ENCODE measurements at regions not wholly inside any gene's neighbourhood (a gene's known extent, or its start where the extent isn't known, plus 50 kb on each side); places are given as distances from the start of the nearest gene placed in this dataset.

DNA sequence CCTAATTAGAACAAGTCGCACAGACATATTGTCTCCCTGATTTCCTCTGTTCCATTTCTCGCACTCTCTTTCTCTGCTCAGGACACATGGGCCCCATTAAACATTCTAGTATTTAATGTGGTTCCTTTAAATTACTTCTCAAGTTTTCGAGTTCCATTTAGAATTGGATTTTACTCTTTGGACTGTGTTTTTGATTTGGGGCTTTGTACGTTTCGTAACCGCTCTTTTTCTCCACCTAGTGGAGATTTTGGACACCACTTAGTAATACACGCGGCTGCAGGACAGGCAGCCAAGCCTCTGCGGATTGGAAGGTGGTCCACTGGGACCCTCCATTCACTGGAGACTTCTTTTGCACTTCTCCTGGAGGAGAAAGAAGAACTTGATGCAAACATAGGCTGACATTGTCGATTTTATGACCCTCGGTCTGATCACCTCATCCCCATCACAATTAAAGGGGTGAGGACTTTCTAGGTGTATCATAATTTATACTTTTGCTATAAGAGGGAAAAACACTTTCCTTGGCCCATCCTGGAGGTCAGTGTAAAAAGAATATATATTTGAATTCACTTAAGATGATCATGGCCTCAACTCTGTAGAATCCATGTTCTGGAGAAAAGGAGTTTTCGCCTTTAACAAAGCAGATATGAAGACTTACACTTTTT is 85.7 kb downstream of the NOG start:
- Mint-ChIP-seq H3K27ac (no peak overlapping the region), H3K4me3 (peak overlapping the region; percentile 89), H3K36me3 (no peaks in the 10 kb centered on the region), H3K27me3 (peaks cover 19% of the 10 kb centered on the region), H3K9me3 (no peaks in the 10 kb centered on the region), H3K4me1 (peaks cover 29% of the 10 kb centered on the region)

DNA sequence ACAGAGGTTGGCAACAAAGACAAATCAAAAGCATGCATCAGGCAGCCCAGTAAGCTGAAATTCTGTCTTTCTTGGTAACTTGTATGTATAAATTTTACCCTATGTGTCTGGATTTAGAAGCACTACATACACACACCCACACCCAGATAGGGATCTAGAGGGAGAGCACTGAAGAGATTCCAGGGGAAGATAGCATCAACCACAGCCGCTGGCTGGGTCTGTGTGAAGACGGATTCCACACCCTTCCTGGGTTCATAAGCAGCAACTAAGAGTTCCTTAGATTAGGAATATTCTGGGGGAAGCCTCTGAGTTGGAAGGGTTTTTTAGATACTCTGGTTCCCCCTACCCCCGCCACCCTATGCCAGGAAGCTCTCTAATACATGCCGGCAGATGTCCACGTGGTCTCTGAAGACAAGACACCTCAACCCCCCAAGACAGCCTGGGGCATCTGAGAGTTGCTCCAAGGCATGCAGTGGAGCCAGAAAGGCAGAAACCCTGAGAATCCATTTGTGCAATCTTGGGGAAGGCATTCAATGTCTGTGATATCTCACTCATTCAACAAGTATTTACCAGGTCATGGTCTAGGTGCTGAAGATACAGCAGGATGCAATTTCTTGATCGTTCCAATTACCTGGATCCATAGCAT is 86.4 kb downstream of the NOG start:
- Mint-ChIP-seq H3K36me3 (no peaks in the 10 kb centered on the region), H3K4me1 (peaks cover 29% of the 10 kb centered on the region), H3K4me3 (no peak overlapping the region), H3K27ac (no peak overlapping the region), H3K27me3 (peaks cover 19% of the 10 kb centered on the region), H3K9me3 (no peaks in the 10 kb centered on the region)

DNA sequence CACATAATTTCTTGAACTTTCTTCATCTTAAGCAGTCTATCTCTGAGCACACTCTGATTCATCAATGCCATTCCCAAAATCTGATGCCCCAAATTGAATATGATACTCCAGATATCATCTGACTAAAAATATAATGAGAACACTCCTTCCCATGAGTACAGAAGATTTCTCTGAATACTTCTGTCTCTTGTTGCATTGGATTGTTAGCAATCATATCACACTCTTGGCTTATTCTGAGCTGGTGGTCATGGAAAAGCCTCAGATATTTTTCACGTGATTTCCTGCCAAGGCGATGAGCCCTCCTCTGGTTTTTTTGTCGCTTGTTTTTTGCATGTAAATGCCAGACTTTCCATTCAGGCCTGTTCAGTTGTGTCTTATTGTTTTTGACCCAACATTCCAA is 87.2 kb downstream of the NOG start:
- peaks cover 29% of the 10 kb centered on the region for H3K4me1 Mint-ChIP-seq
- no peak overlapping the region for H3K27ac Mint-ChIP-seq
- no peaks in the 10 kb centered on the region for H3K36me3 Mint-ChIP-seq
- H3K27me3 Mint-ChIP-seq: peaks cover 16% of the 10 kb centered on the region
- H3K4me3 Mint-ChIP-seq: no peak overlapping the region
- no peaks in the 10 kb centered on the region for H3K9me3 Mint-ChIP-seq

DNA sequence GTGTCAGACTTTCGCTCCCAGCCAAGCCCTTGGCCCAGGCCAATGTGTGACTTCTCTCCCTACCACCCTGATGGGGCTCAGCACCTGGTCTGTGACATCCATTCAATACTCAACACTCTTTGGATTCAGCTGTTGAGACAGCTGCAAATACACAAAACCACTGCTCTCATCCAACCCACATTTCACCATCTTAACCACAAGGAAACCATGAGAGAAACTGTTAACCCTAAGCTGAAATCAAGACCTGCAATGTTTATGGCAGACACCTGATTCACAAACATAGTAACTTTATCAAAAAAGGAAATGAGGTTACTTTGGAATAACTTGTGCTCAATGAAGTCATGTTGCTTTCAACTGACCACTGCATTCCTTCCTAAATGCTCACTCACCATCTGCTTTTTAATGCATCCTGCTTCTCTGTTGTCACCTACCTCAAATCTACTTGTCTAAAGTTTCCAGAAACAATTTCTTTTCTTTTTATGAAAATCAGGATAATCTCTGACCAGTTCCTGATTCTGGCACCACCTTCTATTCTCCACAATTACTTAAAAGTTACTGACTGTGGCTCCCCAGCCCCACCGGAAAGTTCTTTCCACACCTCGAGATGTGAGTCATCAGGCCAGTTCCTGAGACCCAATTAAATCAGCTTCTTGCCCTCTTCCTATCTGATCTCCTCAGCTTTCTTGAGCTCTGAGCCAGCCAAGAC is 88.2 kb downstream of the NOG start:
- Mint-ChIP-seq H3K27me3 (peaks cover 18% of the 10 kb centered on the region), H3K9me3 (no peaks in the 10 kb centered on the region), H3K4me3 (no peak overlapping the region), H3K27ac (no peak overlapping the region), H3K36me3 (no peaks in the 10 kb centered on the region), H3K4me1 (peaks cover 29% of the 10 kb centered on the region)

DNA sequence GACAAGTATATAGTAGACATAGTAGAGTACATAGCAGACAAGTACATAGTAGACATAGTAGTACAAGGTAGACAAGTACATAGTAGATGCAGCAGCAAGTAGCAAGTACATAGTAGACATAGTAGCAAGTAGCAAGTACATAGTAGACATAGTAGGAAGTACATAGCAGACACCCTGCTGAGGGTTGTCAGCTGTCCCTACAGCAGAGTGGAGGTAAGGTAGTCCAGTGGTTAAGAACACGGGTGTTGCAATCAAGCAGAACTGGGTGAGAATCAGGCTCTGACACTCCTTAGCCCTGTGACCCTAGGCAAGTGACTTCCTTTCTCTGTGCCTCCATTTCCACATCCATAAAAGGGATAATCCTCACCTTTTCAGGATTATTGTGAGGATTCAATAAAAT is 94.7 kb downstream of the NOG start:
- no peak overlapping the region for H3K4me3 Mint-ChIP-seq
- no peak overlapping the region for H3K27ac Mint-ChIP-seq
- H3K4me1 Mint-ChIP-seq: peaks cover 5% of the 10 kb centered on the region
- no peaks in the 10 kb centered on the region for H3K9me3 Mint-ChIP-seq
- H3K27me3 Mint-ChIP-seq: peaks cover 8% of the 10 kb centered on the region
- H3K36me3 Mint-ChIP-seq: no peaks in the 10 kb centered on the region

DNA sequence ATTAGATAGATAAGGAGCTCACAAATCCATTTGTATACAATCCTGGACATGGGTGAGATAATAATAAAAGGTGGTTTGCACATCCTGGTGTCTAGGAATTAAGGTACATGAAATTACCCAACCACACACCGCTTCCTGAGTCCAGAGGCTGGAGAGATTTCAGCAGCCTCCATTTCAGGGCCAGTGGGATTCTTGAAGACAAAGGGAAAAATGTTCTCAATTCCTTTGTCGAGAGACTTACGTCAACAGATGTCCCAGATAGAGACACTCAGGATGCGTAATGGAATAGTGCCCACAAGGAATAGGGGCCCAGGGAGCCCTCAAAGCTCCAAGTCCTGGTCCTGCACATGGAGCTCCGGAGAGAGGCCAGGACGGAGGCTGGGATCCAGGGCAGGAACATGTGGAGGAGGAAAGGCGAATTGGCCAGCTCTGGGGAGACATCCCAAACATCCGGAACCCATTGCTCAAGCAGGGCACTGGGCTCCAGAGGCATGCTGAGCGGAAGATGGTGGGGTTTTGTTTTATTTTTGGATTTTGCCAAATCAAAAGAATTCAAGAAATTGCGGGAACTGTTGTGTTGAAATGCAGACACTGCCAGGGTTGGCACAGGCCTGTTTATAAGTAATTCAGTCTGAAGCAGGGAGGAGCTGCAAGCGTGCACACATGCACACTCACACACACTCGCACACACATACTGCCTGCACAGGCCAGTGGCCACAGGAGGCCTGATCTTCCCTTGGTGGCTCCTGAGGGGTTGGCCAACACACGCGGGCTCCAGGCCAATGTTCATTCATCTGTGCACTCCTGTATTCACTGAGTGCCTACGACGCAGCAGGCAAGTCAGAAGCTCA is 97.2 kb downstream of the NOG start:
- H3K36me3 Mint-ChIP-seq: no peaks in the 10 kb centered on the region

DNA sequence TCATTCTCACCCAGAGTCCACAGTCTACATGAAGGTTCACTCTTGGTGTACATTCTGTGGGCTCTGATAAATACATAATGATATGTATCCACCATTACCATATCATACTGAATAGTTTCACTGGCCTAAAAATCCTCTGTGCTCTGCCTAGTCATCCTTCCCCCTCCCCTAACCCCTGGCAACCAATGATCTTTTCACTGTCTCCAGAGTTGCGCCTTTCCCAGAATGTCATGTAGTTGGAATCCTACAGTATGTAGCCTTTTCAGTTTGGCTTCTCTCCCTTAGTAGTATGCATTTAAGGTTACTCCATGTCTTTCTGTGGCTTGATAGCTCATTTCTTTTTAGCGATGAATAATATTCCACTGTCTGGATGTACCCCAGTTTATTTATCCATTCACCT is 101.3 kb downstream of the NOG start:
- H3K27ac Mint-ChIP-seq: no peak overlapping the region
- H3K4me1 Mint-ChIP-seq: no peaks in the 10 kb centered on the region
- no peaks in the 10 kb centered on the region for H3K27me3 Mint-ChIP-seq
- no peaks in the 10 kb centered on the region for H3K9me3 Mint-ChIP-seq
- H3K4me3 Mint-ChIP-seq: no peak overlapping the region
- H3K36me3 Mint-ChIP-seq: no peaks in the 10 kb centered on the region

More for the DNA sequence above, 97.2 kb downstream of the NOG start:
- Mint-ChIP-seq H3K4me3 (no peak overlapping the region), H3K27ac (peak overlapping the region; percentile 18), H3K9me3 (no peaks in the 10 kb centered on the region), H3K4me1 (no peaks in the 10 kb centered on the region), H3K27me3 (peaks cover 3% of the 10 kb centered on the region)

DNA sequence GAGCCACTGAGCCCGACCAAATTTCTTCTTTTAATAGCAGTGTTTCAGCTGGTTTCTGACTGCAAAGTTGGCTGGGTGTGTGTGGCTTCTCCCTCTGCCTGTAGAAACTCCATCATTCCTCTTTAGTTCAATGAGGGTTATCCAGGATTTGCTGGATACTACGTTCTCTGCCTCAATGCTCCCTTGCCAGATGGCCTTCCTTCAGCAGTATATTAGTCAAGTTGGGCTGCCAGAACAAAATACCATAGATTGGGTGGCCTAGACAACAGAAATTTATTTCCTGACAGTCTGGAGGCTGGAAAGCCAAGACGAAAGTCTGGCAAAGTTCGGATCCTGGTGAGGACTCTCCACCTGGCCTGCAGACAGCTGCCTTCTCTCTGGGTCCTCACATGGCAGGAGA is 103.7 kb downstream of the NOG start:
- Mint-ChIP-seq H3K4me1 (no peaks in the 10 kb centered on the region), H3K4me3 (no peak overlapping the region), H3K36me3 (no peaks in the 10 kb centered on the region), H3K27ac (no peak overlapping the region), H3K27me3 (no peaks in the 10 kb centered on the region), H3K9me3 (no peaks in the 10 kb centered on the region)

DNA sequence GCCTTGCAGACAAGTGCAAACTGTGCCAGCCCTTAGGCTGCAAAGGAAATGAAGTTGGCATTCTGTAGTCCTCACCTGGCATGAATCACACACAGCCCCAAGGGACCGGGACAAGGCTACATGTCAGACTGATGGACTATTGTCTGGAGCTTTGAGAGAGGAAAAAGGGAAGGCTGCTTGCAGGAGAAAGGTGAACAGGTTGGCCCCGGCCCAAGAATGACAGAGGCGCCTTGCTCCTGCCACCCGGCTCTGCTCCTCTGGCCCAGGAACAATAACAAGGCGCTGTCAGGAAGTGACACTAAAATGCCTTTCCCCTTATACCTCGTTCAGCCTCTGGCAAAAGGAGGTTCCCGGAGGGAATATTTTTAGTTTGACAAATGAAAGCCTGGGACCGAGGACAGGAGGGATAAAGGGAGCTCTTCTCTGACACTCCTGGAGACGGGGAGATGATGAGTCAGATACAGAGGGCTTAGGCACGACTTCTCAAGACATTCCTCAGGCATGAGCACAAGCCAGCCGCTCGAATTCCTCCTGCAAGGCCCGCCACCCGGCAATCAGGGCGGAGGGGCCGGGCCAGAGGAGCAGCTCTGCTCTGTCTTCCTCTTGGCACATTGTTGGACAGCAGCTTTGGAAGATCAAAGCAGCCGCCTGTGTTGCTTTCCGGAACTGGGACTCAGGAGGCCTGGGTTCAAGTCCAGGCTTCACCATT is 105.8 kb downstream of the NOG start:
- no peaks in the 10 kb centered on the region for H3K9me3 Mint-ChIP-seq
- H3K27me3 Mint-ChIP-seq: no peaks in the 10 kb centered on the region
- H3K4me1 Mint-ChIP-seq: no peaks in the 10 kb centered on the region
- no peaks in the 10 kb centered on the region for H3K36me3 Mint-ChIP-seq
- no peak overlapping the region for H3K4me3 Mint-ChIP-seq
- no peak overlapping the region for H3K27ac Mint-ChIP-seq

DNA sequence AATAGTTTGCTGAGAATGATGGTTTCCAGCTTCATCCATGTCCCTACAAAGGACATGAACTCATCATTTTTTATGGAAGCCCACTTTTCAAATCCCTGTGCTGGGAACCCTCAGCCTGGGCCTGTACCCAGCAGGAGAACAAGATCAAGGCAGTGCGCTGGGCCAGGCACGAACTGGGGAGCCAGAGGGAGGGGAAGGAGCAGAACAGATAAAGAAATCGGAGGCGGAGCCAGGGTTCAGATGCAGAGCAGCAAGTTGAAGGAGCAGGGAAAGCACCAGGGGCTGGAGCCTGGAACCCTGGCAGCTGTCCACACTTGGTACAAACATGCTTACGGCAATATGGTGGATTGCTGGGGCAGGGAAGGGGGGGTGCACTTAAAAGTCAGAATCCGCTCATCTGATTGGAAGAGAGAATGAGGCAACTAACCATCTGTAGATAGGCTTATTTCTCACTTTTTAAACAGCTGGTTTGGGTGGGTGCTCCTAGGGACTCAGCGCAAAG is 107.5 kb downstream of the NOG start:
- Mint-ChIP-seq H3K27me3 (peaks cover 1% of the 10 kb centered on the region), H3K9me3 (no peaks in the 10 kb centered on the region), H3K4me3 (no peak overlapping the region), H3K27ac (no peak overlapping the region), H3K4me1 (no peaks in the 10 kb centered on the region), H3K36me3 (no peaks in the 10 kb centered on the region)

DNA sequence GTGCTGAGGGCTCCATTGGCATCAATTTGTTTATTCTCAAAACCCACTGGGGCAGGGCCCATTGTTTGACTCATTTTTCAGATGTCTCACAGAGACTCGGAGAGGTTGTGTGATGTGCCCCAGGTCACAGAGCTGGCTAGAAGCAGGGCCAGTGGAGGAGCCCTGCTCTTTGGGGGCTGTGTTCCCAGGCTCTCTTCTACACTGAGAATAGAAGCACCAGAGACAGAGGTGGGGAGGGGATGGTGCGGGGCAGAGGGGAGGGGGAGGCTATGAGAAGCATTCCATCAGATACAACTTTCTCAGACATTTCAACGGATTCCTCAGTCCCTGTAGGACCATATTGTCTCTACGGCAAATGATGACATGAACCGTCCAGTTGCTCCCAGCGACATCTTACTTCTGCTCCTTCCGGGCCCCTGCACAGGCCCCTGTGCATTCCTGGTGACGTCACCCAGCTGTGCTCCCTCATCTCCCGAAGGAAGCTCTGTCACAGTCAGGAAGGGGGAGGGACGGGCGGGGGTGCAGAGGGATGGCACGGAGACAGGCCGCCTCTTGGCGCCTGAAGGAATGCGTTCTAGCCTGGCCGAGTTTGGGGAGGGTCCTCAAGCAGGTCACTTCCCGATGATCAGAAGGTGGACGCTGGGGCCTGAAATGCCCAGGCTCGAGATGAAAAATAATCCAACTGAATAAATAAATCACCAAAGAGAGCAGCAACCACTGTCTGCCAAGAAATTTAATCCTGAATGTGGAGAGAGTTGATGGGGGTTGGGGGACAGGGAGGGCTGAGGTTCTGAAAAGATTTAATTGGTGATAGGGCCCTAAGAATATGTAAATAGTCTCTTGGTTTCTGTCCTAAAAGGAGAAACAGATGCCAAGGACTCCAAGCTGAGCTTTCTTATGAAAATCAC is 114.1 kb downstream of the NOG start:
- no peaks in the 10 kb centered on the region for H3K9me3 Mint-ChIP-seq
- H3K4me1 Mint-ChIP-seq: no peaks in the 10 kb centered on the region
- H3K27ac Mint-ChIP-seq: no peak overlapping the region

DNA sequence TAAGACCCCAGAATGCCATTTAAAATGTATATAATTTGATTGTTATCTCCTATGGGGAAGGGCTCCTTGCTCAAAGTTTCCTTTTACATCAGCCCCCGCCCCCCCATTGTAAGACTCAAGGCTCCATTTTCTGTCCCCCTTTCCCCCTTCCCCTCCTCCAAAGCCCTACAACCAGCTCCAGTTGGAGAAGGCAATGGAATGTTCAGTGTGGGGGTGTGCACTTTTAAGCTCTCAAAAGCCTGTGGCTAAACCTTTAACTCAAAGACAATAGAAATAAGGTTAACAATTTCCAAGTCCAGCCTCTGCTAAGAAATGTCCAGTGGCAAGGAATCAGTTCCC is 114.7 kb downstream of the NOG start:
- H3K4me3 Mint-ChIP-seq: no peak overlapping the region
- no peaks in the 10 kb centered on the region for H3K9me3 Mint-ChIP-seq
- peaks cover 1% of the 10 kb centered on the region for H3K27me3 Mint-ChIP-seq
- H3K4me1 Mint-ChIP-seq: no peaks in the 10 kb centered on the region
- H3K27ac Mint-ChIP-seq: no peak overlapping the region
- H3K36me3 Mint-ChIP-seq: no peaks in the 10 kb centered on the region

More for the DNA sequence above, 114.1 kb downstream of the NOG start:
- Mint-ChIP-seq H3K27me3 (peaks cover 1% of the 10 kb centered on the region), H3K4me3 (no peak overlapping the region), H3K36me3 (no peaks in the 10 kb centered on the region)

DNA sequence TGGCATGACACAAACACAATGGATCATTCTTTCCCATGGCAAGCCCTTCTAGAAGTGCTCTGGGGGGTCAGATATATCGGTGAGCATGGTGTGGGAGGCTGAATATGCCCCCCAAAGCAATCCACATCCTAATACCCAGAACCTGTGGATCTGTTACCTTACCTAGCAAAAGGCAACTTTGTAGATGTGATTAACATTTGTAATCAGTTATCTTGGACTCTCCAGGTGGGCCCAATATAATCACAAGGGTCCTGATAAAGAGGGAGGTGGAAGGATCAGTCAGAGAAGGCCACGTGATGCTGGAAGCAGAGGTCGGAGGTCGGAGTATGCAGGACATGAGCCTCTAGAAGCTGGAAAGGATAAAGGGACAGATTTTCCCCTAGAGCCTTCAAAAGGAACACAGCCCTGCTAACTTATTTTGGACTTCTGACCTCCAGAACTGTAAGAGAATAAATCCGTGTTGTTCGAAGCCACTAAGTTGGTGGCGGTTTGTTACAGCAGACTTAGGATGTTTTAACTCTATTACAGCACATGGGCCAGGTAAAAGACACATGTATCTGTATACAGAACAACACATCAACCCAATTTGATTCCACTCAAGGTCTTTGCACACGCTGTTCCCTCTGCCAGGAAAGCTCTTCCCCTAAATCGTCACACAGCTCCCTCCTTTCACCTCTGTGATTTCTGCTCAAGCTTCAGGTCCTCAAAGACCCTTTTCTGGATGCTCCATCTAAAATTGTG is 115.3 kb downstream of the NOG start:
- Mint-ChIP-seq H3K27me3 (peaks cover 1% of the 10 kb centered on the region), H3K9me3 (no peaks in the 10 kb centered on the region), H3K4me1 (no peaks in the 10 kb centered on the region), H3K27ac (no peak overlapping the region), H3K36me3 (no peaks in the 10 kb centered on the region), H3K4me3 (no peak overlapping the region)

DNA sequence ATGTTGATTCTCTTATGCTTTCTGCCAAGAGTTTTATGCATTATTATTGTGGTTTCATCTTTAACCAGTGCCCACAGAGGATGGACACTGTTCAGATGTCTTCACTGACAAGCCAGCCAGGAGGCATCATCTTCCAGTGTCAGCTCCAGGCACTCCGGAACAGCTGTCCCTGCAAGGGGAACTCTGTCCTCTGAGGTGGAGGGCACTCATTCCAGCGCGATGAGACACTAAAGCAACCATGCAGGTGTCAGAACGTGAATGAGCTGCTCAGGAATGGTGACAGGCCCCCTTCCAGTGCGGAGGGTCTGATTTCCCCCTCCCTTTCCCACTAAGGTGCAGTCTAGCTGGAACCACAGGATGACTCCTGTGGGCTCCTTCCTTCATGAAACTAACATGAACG is 117.5 kb downstream of the NOG start:
- Mint-ChIP-seq H3K4me1 (peaks cover under 1% of the 10 kb centered on the region), H3K36me3 (no peaks in the 10 kb centered on the region), H3K27ac (no peak overlapping the region), H3K27me3 (no peaks in the 10 kb centered on the region), H3K4me3 (no peak overlapping the region), H3K9me3 (no peaks in the 10 kb centered on the region)
